ENCODE measurements at regions not wholly inside any gene's neighbourhood (a gene's known extent, or its start where the extent isn't known, plus 50 kb on each side); places are given as distances from the start of the nearest gene placed in this dataset.

- TF ChIP-seq ZNF800 (CRISPR knock-in tag; IDR thresholded peaks at IDR 0.05) (no peak), ZNF598 (CRISPR knock-in tag; IDR thresholded peaks at IDR 0.05; ENCODE audit: borderline replicate concordance) (no peak), ZNF275 (CRISPR knock-in tag; IDR thresholded peaks at IDR 0.05; ENCODE audit: borderline replicate concordance) (no peak), SMAD1 (CRISPR knock-in tag; IDR thresholded peaks at IDR 0.05; ENCODE audit: borderline replicate concordance, low read depth) (no peak), AHDC1 (CRISPR knock-in tag; IDR thresholded peaks at IDR 0.05; ENCODE audit: borderline replicate concordance) (0 out of 2 replicates have a peak, but pooled peaks have one; percentile 41), ZNF740 (CRISPR knock-in tag; IDR thresholded peaks at IDR 0.05) (no peak), ARNT (IDR thresholded peaks at IDR 0.05) (no peak), ZNF33B (CRISPR knock-in tag; IDR thresholded peaks at IDR 0.05) (no peak), ZBTB26 (CRISPR knock-in tag; IDR thresholded peaks at IDR 0.05; ENCODE audit: borderline replicate concordance) (no peak), THYN1 (CRISPR knock-in tag; IDR thresholded peaks at IDR 0.05; ENCODE audit: borderline replicate concordance, low read depth) (no peak), ZNF44 (CRISPR knock-in tag; IDR thresholded peaks at IDR 0.05) (no peak), AFF4 (CRISPR knock-in tag; IDR thresholded peaks at IDR 0.05) (no peak), CREB3 (CRISPR knock-in tag; IDR thresholded peaks at IDR 0.05) (no peak)
Observed at GRCh38 chr5:126366199-126366560, 57.0 kb upstream of the GRAMD2B start (continued).

Measured in HepG2 (cell line).